Tibial nerve (tissue), 1 donor: ENCODE measurements at regions not wholly inside any gene's neighbourhood (a gene's known extent, or its start where the extent isn't known, plus 50 kb on each side); places are given as distances from the start of the nearest gene placed in this dataset. TPM values are rescaled to one million over a fixed set of nuclear protein-coding genes. Genes with fewer than 3 reads are reported as not detected.

Experiments
- small RNA-seq: library from RNA; depleted of rRNA; stranded (forward); fragments of <200 nt; gene quantifications from one replicate; pipeline ENCODE3, GENCODE V24; 2016

Small RNAs in the stretch of these regions (small RNA-seq; reads per million reads assigned to genes)
- gene NCSTNP1 (not detected), gene RF00026 (not detected)
